ENCODE measurements at regions not wholly inside any gene's neighbourhood (a gene's known extent, or its start where the extent isn't known, plus 50 kb on each side); places are given as distances from the start of the nearest gene placed in this dataset.
"Not testable (repeated sequence)": the region's sequence is repeated elsewhere in the genome, so short reads cannot be mapped to it uniquely, and the experiment has no call there.

DNA sequence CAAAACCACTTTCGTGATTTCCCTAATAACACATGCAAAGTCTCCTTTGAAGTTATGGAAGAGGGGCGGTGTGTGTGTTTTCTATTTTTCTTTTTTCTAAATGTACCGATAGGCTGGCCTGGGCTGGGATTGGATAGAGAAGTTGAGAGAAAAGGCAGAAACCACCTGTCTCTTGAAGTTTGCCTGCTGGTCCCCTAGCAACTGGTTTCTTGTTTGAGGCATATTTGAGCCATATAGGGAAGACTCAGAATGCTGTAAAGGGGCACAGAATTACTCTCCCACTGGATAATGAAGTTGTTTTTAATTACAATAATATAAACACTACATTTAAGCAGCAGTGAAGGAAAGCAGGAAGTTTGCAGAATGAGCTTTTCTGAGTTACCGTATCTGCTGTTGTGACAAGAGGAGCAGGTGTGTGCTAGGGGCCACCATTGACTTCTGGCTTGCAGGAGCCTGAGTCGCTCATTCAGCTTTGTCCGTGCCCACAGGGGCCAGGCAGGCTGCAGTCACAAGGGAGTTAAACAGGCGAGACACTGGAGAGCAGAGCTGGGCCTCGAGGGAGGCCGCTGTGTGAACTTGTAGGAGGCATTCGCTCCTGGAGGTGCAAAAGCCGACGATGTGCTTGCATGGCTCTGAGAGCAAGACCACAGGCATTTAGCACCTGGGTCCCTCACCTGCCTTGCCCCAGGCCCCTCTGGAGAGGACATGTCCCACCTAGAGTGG, 173.8 kb upstream of the RGS6 start:
- DNase-seq: no peak

- no peak for DNase-seq
Observed at GRCh38 chr14:71762575-71762974, 169.7 kb upstream of the RGS6 start.

DNA sequence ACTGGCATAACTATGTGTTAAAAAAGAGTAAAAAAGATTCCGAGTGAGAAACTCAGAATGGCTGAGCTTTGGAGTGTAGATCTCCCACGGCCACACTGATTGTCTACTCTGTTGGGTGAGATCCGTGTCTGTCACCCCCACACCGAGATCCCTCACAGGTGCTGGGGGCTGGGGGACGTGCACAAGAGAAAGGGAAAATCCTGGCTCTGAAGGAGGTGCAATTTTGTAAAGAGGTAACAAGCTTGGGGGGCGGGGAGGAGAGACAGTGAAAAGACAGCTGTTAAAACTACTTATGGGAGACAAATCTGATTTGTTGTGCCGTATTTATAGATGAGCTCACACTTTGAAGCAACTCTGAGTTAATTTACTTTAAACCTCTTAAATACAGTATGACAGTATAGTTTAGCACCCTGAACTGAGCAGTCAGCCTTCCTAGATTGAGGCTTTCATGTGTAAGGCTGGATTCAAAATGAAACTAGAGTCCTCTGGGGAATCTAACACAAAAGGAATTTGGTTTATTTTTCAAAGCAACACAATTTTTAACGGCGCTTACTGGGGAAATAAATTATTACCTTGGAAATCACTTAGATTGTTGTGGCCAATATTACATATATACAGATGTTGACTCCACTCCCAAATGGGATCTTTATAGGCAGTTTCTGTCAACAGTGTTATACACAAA, 167.4 kb upstream of the RGS6 start:
- DNase-seq: no peak

- no peak for DNase-seq
Observed at GRCh38 chr14:71765505-71765904, 166.7 kb upstream of the RGS6 start.

GRCh38 chr14:71770431-71770830, 161.8 kb upstream of the RGS6 start:
- no peak for DNase-seq

DNA sequence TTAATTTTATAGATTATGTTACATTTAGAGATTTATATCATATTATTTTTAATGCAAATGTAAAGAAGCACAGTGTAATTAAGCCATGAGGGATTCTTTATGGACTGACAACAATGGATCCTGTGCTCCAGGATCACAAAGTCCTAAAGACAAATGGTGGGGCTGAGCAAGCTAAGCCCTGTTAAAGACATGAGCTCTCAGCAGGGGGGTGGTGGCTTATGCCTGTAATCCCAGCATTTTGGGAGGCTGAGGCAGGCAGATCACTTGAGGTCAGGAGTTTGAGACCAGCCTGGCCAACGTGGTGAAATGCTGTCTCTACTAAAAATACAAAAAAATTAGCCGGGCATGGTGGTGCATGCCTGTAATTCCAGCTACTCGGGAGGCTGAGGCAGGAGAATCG, 160.8 kb upstream of the RGS6 start:
- not testable (repeated sequence) for DNase-seq

- not testable (repeated sequence) for DNase-seq
Observed at GRCh38 chr14:71771996-71772395, 160.2 kb upstream of the RGS6 start.

GRCh38 chr14:71773898-71774481, 158.2 kb upstream of the RGS6 start:
- DNase-seq: no peak

GRCh38 chr14:71776471-71777360, 155.5 kb upstream of the RGS6 start:
- DNase-seq: peak in 1 of 2 experiments; percentile 25

- no peak for DNase-seq
Observed at GRCh38 chr14:71780075-71780474, 152.2 kb upstream of the RGS6 start.

GRCh38 chr14:71780822-71781221, 151.4 kb upstream of the RGS6 start:
- no peak for DNase-seq

- no peak for DNase-seq
Observed at GRCh38 chr14:71783088-71783487, 149.1 kb upstream of the RGS6 start.

- DNase-seq: no peak
Observed at GRCh38 chr14:71783786-71784185, 148.4 kb upstream of the RGS6 start.

- DNase-seq: no peak
Observed at GRCh38 chr14:71789005-71789404, 143.2 kb upstream of the RGS6 start.

GRCh38 chr14:71799841-71800240, 132.4 kb upstream of the RGS6 start:
- no peak for DNase-seq

GRCh38 chr14:71800878-71801277, 131.4 kb upstream of the RGS6 start:
- DNase-seq: no peak

DNA sequence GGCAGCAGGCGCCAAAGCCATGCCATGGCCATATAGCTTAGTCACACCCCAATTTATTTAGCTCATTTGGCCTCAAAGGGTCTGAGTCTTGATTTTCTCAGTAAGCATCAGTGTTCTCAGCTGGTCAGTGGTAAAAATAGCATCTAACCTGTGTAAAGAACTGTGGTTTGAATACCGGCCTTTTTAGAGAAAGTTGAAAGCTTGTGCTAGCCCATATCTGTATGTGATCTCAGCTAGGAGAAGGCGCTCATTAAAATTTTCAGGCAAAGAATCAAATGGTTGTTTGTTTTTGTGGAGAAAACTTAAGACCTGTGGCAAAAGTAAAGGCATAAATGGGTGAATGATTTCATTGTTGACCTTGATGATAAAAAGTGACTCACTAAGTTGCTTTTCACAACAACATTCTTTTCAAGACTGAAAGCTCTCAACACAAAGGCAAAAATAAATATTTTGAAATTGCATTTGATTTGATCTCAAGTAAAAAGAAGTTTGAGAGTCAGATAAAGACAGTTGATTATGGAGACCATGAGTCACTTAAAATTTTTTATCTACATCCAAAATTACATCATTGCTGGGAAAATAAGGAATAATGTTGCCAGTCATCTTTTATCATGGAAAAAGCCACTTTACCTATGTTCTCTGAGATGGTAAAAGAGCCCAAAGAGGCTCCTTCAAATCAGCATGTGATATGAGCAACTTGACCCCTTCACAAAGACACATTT, 128.5 kb upstream of the RGS6 start:
- DNase-seq: no peak

- no peak for DNase-seq
Observed at GRCh38 chr14:71804992-71805391, 127.2 kb upstream of the RGS6 start.

DNA sequence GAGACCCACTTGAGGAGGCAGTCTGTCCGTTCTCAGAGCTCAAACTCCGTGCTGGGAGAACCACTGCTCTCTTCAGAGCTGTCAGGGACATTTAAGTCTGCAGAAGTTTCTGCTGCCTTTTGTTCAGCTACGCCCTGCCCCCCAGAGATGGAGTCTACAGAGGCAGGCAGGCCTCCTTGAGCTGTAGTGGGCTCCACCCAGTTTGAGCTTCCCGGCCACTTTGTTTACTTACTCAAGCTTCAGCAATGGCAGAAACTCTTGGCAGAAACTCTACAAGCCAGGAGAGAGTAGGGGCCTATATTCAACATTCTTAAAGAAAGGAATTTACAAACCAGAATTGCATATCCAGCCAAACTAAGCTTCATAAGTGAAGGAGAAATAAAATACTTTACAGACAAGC, 125.2 kb upstream of the RGS6 start:
- DNase-seq: not testable (repeated sequence)

GRCh38 chr14:71810800-71811199, 121.4 kb upstream of the RGS6 start:
- DNase-seq: not testable (repeated sequence)

DNA sequence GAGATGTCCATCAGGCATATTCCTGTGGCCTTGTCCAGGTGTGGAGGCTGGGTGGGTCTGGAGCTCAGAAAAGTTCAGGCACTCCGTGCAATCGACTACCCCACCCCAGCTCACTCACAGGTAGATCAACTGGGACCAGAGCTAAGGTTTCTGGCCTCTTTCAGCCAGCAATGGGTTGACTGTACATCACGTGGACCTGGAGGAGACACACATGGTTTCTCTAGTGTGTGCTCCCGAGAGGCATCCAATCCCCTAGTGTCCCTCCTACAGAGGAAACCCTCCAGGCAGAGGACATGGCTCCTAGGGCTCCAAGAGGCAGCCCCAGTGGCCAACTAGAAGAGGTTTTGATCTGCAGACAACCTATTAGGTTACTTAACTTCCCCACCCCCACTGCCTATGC, 119.5 kb upstream of the RGS6 start:
- DNase-seq: no peak

GRCh38 chr14:71815110-71815509, 117.1 kb upstream of the RGS6 start:
- no peak for DNase-seq

- no peak for DNase-seq
Observed at GRCh38 chr14:71824816-71825215, 107.4 kb upstream of the RGS6 start.

Measured in activated CD4-positive, alpha-beta T cell treated with anti-CD3 and anti-CD28 coated beads, Interleukin-2, amount 50 U/mL, for 48 hours (primary cell).